Right lobe of liver (tissue), 6 donors: ENCODE measurements at regions not wholly inside any gene's neighbourhood (a gene's known extent, or its start where the extent isn't known, plus 50 kb on each side); places are given as distances from the start of the nearest gene placed in this dataset.
A peak's percentile ranks its signal among the peaks of the same experiment; 100 is the strongest.

Experiments
- ATAC-seq, 4 donors: fragments of 200-7000 bp; cut with Tn5 transposase; one replicate each; pipeline ENCODE4 v1.9.1; 2020; ENCODE audit warnings: mild to moderate bottlenecking in 4 of 4, moderate library complexity in 4 of 4
- DNase-seq, 3 donors: peaks; one replicate each; pipeline ENCODE4 v3.0.0-alpha.2; 2020
- H3K27ac ChIP-seq, 3 donors: fragments of 200-600 bp; one replicate each; pipeline ENCODE4 v1.8.0; 2022
- H3K27me3 ChIP-seq, 2 donors: fragments of 200-600 bp; one replicate each; pipeline ENCODE4 v1.8.0; 2022
- H3K36me3 ChIP-seq, 4 donors: fragments of 200-600 bp; sonication (generic) in 1 of 4; one replicate each; pipeline versions ENCODE4 v1.5.1 to v1.8.0; 2017 to 2022; ENCODE audit warnings: control low read depth in 1 of 4
- H3K4me1 ChIP-seq, 4 donors: fragments of 200-600 bp; sonication (generic) in 1 of 4; one replicate each; pipeline versions ENCODE4 v1.5.1 to v1.8.0; 2017 to 2022; ENCODE audit warnings: control low read depth in 1 of 4
- H3K4me3 ChIP-seq, 3 donors: fragments of 200-600 bp; one replicate each; pipeline ENCODE4 v1.8.0; 2022
- H3K9me3 ChIP-seq, 4 donors: fragments of 200-600 bp; sonication (generic) in 1 of 4; one replicate each; pipeline versions ENCODE4 v1.5.1 to v1.8.0; 2017 to 2022; ENCODE audit warnings: control low read depth in 1 of 4
- POLR2A ChIP-seq: fragments of 450-650 bp; IDR thresholded peaks from one replicate; pipeline ENCODE4 v1.6.1; 2017; ENCODE audit warnings: antibody characterized with exemption, mild to moderate bottlenecking
- WGBS: methylation state at CpG from one replicate; pipeline ENCODE4 v1.1.6; 2018; ENCODE audit warnings: low coverage, low lambda C conversion rate; ENCODE audit not compliant: insufficient coverage; ENCODE audit errors: missing lambda C conversion rate; 5-methylcytosine and 5-hydroxymethylcytosine counted together
- intact Hi-C, 2 donors: fragments of 100-400 bp; cut with DNase I; formaldehyde crosslinking; loops; one replicate each; pipeline versions ENCODE4 v1.11.2 to v1.14.1; 2022
- TF ChIP-seq, protein P1 (sequence below), 4 donors: fragments of 200-600 bp in 3 of 4; fragments of 450-650 bp in 1 of 4; IDR thresholded peaks; one replicate each; pipeline versions ENCODE4 v1.5.1 to v1.8.0; 2016 to 2022; ENCODE audit warnings: antibody characterized with exemption in 4 of 4, mild to moderate bottlenecking in 2 of 4
- donor health status: DM: no; HTN: yes; CAD: no.
- donor health status: DM: no; HTN: no; CAD: no.
- donor health status: DM: no; HTN: no; CAD: no.
- donor health status: DM: no; HTN: yes; CAD: no.
- donor health status: DM: no; HTN: yes; CAD: no.

GRCh38 chr14:58820032-58820431, 182.3 kb downstream of the DACT1 start:
- no peak overlapping the region for H3K4me3 ChIP-seq
- WGBS: 55% methylated on average over 3 of the region's 4 CpGs
- DNase-seq: no peak
- no peak overlapping the region for H3K27ac ChIP-seq
- ATAC-seq: no peak
- H3K9me3 ChIP-seq: no peaks in the 10 kb centered on the region
- H3K27me3 ChIP-seq: no peaks in the 10 kb centered on the region
- H3K36me3 ChIP-seq: no peaks in the 10 kb centered on the region
- TF ChIP-seq, protein P1, sequence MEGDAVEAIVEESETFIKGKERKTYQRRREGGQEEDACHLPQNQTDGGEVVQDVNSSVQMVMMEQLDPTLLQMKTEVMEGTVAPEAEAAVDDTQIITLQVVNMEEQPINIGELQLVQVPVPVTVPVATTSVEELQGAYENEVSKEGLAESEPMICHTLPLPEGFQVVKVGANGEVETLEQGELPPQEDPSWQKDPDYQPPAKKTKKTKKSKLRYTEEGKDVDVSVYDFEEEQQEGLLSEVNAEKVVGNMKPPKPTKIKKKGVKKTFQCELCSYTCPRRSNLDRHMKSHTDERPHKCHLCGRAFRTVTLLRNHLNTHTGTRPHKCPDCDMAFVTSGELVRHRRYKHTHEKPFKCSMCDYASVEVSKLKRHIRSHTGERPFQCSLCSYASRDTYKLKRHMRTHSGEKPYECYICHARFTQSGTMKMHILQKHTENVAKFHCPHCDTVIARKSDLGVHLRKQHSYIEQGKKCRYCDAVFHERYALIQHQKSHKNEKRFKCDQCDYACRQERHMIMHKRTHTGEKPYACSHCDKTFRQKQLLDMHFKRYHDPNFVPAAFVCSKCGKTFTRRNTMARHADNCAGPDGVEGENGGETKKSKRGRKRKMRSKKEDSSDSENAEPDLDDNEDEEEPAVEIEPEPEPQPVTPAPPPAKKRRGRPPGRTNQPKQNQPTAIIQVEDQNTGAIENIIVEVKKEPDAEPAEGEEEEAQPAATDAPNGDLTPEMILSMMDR (IDR thresholded peaks at IDR 0.05): no peak
- TF ChIP-seq POLR2A: no peak
- no peaks in the 10 kb centered on the region for H3K4me1 ChIP-seq
- intact Hi-C loops: no loop called here

DNA sequence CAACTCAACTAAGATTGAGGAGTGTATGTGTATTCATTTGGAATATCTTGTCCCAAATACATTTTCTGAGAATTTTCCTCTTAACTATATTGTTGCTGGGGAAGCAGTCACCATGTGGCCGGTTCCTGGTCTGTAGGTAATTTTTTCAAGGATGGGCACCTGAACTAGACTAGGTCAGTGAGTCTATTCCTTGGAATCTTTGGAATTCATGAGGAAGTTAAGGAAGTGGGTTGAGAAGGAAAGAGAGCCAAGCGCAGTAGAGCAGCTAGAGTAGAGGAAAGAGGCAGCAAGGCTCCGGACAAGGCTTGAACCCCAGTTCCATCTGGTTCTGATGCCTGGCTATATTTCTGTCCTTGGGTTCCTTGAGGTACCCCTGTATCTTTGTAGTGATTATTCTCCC, 183.7 kb downstream of the DACT1 start:
- no peaks in the 10 kb centered on the region for H3K27me3 ChIP-seq
- DNase-seq (no peak), ATAC-seq (no peak)
- TF ChIP-seq, protein P1 (IDR thresholded peaks at IDR 0.05): no peak
- TF ChIP-seq POLR2A: no peak
- no peaks in the 10 kb centered on the region for H3K4me1 ChIP-seq
- 94% methylated on average over 3 of the region's 3 CpGs for WGBS
- no peaks in the 10 kb centered on the region for H3K9me3 ChIP-seq
- no peaks in the 10 kb centered on the region for H3K36me3 ChIP-seq
- intact Hi-C loops: no loop called here
- H3K4me3 ChIP-seq: no peak overlapping the region
- H3K27ac ChIP-seq: no peak overlapping the region

DNA sequence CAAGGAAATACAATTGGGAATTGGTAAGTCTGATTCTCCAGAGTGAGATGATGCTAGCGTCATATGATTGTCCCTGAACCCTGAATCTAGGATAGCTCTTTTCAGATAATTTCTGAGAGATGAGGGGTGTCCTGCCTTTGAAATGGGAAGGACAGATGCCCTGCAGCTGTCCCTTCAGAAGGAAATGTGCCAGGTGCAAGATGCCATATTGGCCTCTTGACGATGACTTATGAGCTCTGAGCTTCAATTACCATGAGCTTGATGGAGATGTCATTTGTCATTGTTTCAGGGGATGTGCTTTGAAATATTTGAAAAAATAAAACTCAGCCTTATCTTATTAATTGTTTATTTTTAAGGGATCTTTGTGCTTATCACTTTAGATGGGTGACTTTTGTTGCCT, 185.1 kb downstream of the DACT1 start:
- intact Hi-C loops: no loop called here

GRCh38 chr14:58823312-58823711, 185.6 kb downstream of the DACT1 start:
- H3K4me3 ChIP-seq: no peak overlapping the region
- H3K27ac ChIP-seq: no peak overlapping the region
- DNase-seq (no peak), ATAC-seq (peak in 1 of 4 donors; percentile 31)
- H3K9me3 ChIP-seq: no peaks in the 10 kb centered on the region
- TF ChIP-seq, protein P1 (IDR thresholded peaks at IDR 0.05): no peak
- no peak for TF ChIP-seq POLR2A
- WGBS: 49% methylated on average over 2 of the region's 2 CpGs
- no peaks in the 10 kb centered on the region for H3K27me3 ChIP-seq
- intact Hi-C loops: no loop called here
- no peaks in the 10 kb centered on the region for H3K4me1 ChIP-seq
- no peaks in the 10 kb centered on the region for H3K36me3 ChIP-seq

More for the DNA sequence above, 185.1 kb downstream of the DACT1 start:
- ATAC-seq (no peak), DNase-seq (no peak)
- WGBS: 100% methylated on average over 2 of the region's 2 CpGs
- Histone ChIP-seq H3K36me3 (no peaks in the 10 kb centered on the region), H3K9me3 (no peaks in the 10 kb centered on the region), H3K27me3 (no peaks in the 10 kb centered on the region), H3K4me1 (no peaks in the 10 kb centered on the region), H3K27ac (no peak overlapping the region), H3K4me3 (no peak overlapping the region)
- no peak for TF ChIP-seq POLR2A
- TF ChIP-seq, protein P1 (IDR thresholded peaks at IDR 0.05): no peak

DNA sequence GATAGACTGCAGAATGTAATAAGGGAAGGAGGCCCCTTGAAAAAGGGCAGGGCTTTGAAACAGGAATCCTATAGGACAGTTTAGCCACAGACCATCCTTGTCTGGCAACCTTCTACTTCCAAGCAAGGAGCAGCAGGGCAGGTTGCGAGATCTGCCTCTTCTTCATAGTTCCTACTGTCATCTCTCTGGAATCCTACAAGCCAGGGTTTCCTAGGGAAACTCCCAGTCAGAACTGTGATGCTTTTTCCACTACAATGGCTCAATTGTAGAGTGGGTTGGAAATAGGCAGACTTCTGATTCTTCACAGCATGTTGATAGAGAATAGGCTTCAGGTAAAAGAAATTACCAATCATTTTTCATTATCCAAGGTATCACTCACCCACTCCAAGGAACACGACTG, 186.3 kb downstream of the DACT1 start:
- ATAC-seq (no peak), DNase-seq (no peak)
- intact Hi-C loops: no loop called here
- Histone ChIP-seq H3K27ac (no peak overlapping the region), H3K27me3 (no peaks in the 10 kb centered on the region), H3K9me3 (no peaks in the 10 kb centered on the region), H3K4me1 (no peaks in the 10 kb centered on the region), H3K4me3 (no peak overlapping the region), H3K36me3 (no peaks in the 10 kb centered on the region)
- TF ChIP-seq, protein P1 (IDR thresholded peaks at IDR 0.05): no peak
- TF ChIP-seq POLR2A: no peak
- 86% methylated on average over 1 of the region's 2 CpGs for WGBS
